ENCODE measurements at regions not wholly inside any gene's neighbourhood (a gene's known extent, or its start where the extent isn't known, plus 50 kb on each side); places are given as distances from the start of the nearest gene placed in this dataset.

- DNase-seq (ENCODE audit: low spot score), result no peak
- POLR2A ChIA-PET (ENCODE audit: low non-redundant PET), result no interaction called here
- no peak overlapping the region for H3K27ac ChIP-seq
- TF ChIP-seq, protein P1, sequence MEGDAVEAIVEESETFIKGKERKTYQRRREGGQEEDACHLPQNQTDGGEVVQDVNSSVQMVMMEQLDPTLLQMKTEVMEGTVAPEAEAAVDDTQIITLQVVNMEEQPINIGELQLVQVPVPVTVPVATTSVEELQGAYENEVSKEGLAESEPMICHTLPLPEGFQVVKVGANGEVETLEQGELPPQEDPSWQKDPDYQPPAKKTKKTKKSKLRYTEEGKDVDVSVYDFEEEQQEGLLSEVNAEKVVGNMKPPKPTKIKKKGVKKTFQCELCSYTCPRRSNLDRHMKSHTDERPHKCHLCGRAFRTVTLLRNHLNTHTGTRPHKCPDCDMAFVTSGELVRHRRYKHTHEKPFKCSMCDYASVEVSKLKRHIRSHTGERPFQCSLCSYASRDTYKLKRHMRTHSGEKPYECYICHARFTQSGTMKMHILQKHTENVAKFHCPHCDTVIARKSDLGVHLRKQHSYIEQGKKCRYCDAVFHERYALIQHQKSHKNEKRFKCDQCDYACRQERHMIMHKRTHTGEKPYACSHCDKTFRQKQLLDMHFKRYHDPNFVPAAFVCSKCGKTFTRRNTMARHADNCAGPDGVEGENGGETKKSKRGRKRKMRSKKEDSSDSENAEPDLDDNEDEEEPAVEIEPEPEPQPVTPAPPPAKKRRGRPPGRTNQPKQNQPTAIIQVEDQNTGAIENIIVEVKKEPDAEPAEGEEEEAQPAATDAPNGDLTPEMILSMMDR (conservative IDR thresholded peaks at IDR 0.05; ENCODE audit: low read depth), result no peak
- CTCF ChIA-PET, result no interaction called here
These were observed 356.5 kb upstream of the SOX5 start for GRCh38 chr12:24306001-24306400.

DNA sequence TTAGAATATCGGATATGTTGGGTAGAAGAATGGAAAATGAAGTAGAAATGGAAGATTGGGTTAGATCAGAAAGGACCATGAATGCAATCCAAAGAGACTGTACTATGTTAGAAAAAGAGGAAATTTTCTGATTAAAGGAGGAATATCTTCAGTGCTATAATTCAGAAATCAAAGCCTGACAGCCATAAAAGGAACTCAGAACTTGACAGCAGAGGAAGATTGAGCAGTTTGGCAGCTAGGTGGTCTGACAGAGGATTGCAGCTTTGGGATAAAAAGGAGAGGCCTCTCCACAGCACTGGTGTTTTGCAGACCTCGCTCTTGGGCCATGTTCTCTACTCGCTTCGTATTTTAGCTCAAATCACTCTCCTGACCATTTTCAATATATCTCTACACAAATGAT is 354.8 kb upstream of the SOX5 start:
- TF ChIP-seq, protein P1 (conservative IDR thresholded peaks at IDR 0.05; ENCODE audit: low read depth), result no peak
- POLR2A ChIA-PET (ENCODE audit: low non-redundant PET), result no interaction called here
- no peak for DNase-seq (ENCODE audit: low spot score)
- CTCF ChIA-PET, result no interaction called here
- no peak overlapping the region for H3K27ac ChIP-seq

GRCh38 chr12:24302708-24303107 is 353.2 kb upstream of the SOX5 start:
- CTCF ChIA-PET, result no interaction called here
- TF ChIP-seq, protein P1 (conservative IDR thresholded peaks at IDR 0.05; ENCODE audit: low read depth), result no peak
- no peak overlapping the region for H3K27ac ChIP-seq
- POLR2A ChIA-PET (ENCODE audit: low non-redundant PET), result no interaction called here
- DNase-seq (ENCODE audit: low spot score), result no peak

- no peak for DNase-seq (ENCODE audit: low spot score)
- no peak overlapping the region for H3K27ac ChIP-seq
- POLR2A ChIA-PET (ENCODE audit: low non-redundant PET), result no interaction called here
- TF ChIP-seq, protein P1 (conservative IDR thresholded peaks at IDR 0.05; ENCODE audit: low read depth), result no peak
- CTCF ChIA-PET, result interaction anchor here (0.7 kb wide), 1 partner anchor 155 kb away, joined by 3 read pairs; no protein-coding TSS in a partner anchor
These were observed 348.0 kb upstream of the SOX5 start for GRCh38 chr12:24297516-24297915.

- TF ChIP-seq, protein P1 (conservative IDR thresholded peaks at IDR 0.05; ENCODE audit: low read depth), result no peak
These were observed 344.1 kb upstream of the SOX5 start for GRCh38 chr12:24293549-24293948.

DNA sequence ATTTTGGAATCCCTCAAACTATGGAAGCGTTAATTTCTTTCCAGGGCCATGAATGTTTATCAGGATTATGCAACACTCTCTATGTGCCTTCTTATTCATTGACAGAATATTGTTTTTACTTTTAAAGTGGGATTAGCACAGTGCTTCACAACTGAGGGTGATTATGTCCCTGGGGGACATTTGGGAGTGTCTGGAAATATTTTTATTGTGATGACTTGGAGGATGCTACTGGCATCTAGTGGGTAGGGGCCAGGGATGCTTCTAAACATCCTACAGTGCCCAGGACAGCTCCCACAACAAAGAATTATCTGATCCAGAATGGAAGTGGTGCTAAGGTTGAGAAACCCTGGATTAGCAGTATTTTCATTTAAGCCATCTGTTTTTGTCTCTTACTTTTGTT is 338.5 kb upstream of the SOX5 start:
- CTCF ChIA-PET, result no interaction called here
- DNase-seq (ENCODE audit: low spot score), result no peak
- POLR2A ChIA-PET (ENCODE audit: low non-redundant PET), result no interaction called here
- TF ChIP-seq, protein P1 (conservative IDR thresholded peaks at IDR 0.05; ENCODE audit: low read depth), result no peak
- H3K27ac ChIP-seq, result no peak overlapping the region

More at GRCh38 chr12:24293549-24293948, 344.1 kb upstream of the SOX5 start:
- DNase-seq (ENCODE audit: low spot score), result no peak
- no peak overlapping the region for H3K27ac ChIP-seq
- POLR2A ChIA-PET (ENCODE audit: low non-redundant PET), result no interaction called here
- CTCF ChIA-PET, result interaction anchor here (0.7 kb wide), 1 partner anchor 394 kb away, joined by 3 read pairs; no protein-coding TSS in a partner anchor

- CTCF ChIA-PET, result interaction anchor here (0.7 kb wide), 1 partner anchor 83 kb away, joined by 3 read pairs; no protein-coding TSS in a partner anchor
These were observed 336.0 kb upstream of the SOX5 start for GRCh38 chr12:24285448-24285847.

More at GRCh38 chr12:24285448-24285847, 336.0 kb upstream of the SOX5 start:
- DNase-seq (ENCODE audit: low spot score), result no peak
- no peak overlapping the region for H3K27ac ChIP-seq
- POLR2A ChIA-PET (ENCODE audit: low non-redundant PET), result no interaction called here
- TF ChIP-seq, protein P1 (conservative IDR thresholded peaks at IDR 0.05; ENCODE audit: low read depth), result no peak
